ENCODE measurements at regions not wholly inside any gene's neighbourhood (a gene's known extent, or its start where the extent isn't known, plus 50 kb on each side); places are given as distances from the start of the nearest gene placed in this dataset.

GRCh38 chr4:179618966-179619365 lies 2176.7 kb upstream of the AGA start:
- TF ChIP-seq CTCF (IDR thresholded peaks at IDR 0.05; ENCODE audit: low read depth, low read length, missing control alignments): no peak
- DNase-seq (ENCODE audit: extremely low read depth, low read depth): no peak
- H3K4me3 ChIP-seq (replicated peaks; ENCODE audit: low read depth, low read length): no peak overlapping the region

- no peak for DNase-seq (ENCODE audit: extremely low read depth, low read depth)
- no peak for TF ChIP-seq CTCF (IDR thresholded peaks at IDR 0.05; ENCODE audit: low read depth, low read length, missing control alignments)
- H3K4me3 ChIP-seq (replicated peaks; ENCODE audit: low read depth, low read length): no peak overlapping the region
Observed at GRCh38 chr4:179624768-179625181, 2182.5 kb upstream of the AGA start.

GRCh38 chr4:179625406-179625805 lies 2183.2 kb upstream of the AGA start:
- TF ChIP-seq CTCF (IDR thresholded peaks at IDR 0.05; ENCODE audit: low read depth, low read length, missing control alignments): no peak
- DNase-seq (ENCODE audit: extremely low read depth, low read depth): no peak
- no peak overlapping the region for H3K4me3 ChIP-seq (replicated peaks; ENCODE audit: low read depth, low read length)

- DNase-seq (ENCODE audit: extremely low read depth, low read depth): no peak
- no peak overlapping the region for H3K4me3 ChIP-seq (replicated peaks; ENCODE audit: low read depth, low read length)
- no peak for TF ChIP-seq CTCF (IDR thresholded peaks at IDR 0.05; ENCODE audit: low read depth, low read length, missing control alignments)
Observed at GRCh38 chr4:179626687-179627086, 2184.4 kb upstream of the AGA start.

GRCh38 chr4:179631321-179631720 lies 2189.1 kb upstream of the AGA start:
- H3K4me3 ChIP-seq (replicated peaks; ENCODE audit: low read depth, low read length): no peak overlapping the region
- no peak for TF ChIP-seq CTCF (IDR thresholded peaks at IDR 0.05; ENCODE audit: low read depth, low read length, missing control alignments)
- no peak for DNase-seq (ENCODE audit: extremely low read depth, low read depth)

- DNase-seq (ENCODE audit: extremely low read depth, low read depth): no peak
- TF ChIP-seq CTCF (IDR thresholded peaks at IDR 0.05; ENCODE audit: low read depth, low read length, missing control alignments): no peak
- no peak overlapping the region for H3K4me3 ChIP-seq (replicated peaks; ENCODE audit: low read depth, low read length)
Observed at GRCh38 chr4:179634862-179635261, 2192.6 kb upstream of the AGA start.

GRCh38 chr4:179662522-179662921 lies 2220.3 kb upstream of the AGA start:
- no peak overlapping the region for H3K4me3 ChIP-seq (replicated peaks; ENCODE audit: low read depth, low read length)
- DNase-seq (ENCODE audit: extremely low read depth, low read depth): no peak
- no peak for TF ChIP-seq CTCF (IDR thresholded peaks at IDR 0.05; ENCODE audit: low read depth, low read length, missing control alignments)

All from HFF-Myc (cell line).